ENCODE measurements at regions not wholly inside any gene's neighbourhood (a gene's known extent, or its start where the extent isn't known, plus 50 kb on each side); places are given as distances from the start of the nearest gene placed in this dataset.
"Not testable (repeated sequence)": the region's sequence is repeated elsewhere in the genome, so short reads cannot be mapped to it uniquely, and the experiment has no call there.

DNA sequence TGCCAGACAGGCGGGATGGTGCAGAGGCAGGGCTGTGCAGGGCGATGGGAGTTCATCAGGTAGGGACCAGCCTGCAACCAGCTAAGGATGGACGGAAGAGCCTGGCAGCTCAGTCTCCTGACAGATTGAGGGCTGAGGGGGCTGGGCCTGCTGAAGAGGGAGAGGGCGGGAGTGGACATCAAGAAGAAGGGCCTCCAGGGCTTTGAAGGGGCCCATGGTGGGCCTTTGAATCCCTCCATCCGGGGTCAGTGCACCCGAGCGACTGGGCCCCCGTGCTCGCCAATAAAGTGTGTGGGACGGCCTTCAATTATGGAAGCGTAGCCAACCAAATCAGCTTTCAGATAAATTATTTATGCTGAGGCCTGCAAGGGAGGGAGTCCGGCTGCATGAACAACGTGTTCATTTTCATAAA, 431.2 kb downstream of the RPS24 start:
- intact Hi-C loops (cut with micrococcal nuclease; ENCODE audit: unreplicated experiment), result no loop called here
- no peak overlapping the region for H3K4me3 Mint-ChIP-seq (ENCODE audit: low read depth, unreplicated experiment)
- DNase-seq, result no peak
- no TSS peak for BruUV-seq (replicated peaks)
- no peaks in the 10 kb centered on the region for H3K9me3 Mint-ChIP-seq (ENCODE audit: low read depth, unreplicated experiment)
- CTCF ChIA-PET, result interaction anchor here (0.6 kb wide), 1 partner anchor 113 kb away, joined by 3 read pairs; no protein-coding TSS in a partner anchor
- no peaks in the 10 kb centered on the region for H3K4me1 Mint-ChIP-seq (ENCODE audit: low read depth, unreplicated experiment)
- peaks cover 77% of the 10 kb centered on the region for H3K27me3 Mint-ChIP-seq (ENCODE audit: unreplicated experiment)
- TF ChIP-seq, protein P1, sequence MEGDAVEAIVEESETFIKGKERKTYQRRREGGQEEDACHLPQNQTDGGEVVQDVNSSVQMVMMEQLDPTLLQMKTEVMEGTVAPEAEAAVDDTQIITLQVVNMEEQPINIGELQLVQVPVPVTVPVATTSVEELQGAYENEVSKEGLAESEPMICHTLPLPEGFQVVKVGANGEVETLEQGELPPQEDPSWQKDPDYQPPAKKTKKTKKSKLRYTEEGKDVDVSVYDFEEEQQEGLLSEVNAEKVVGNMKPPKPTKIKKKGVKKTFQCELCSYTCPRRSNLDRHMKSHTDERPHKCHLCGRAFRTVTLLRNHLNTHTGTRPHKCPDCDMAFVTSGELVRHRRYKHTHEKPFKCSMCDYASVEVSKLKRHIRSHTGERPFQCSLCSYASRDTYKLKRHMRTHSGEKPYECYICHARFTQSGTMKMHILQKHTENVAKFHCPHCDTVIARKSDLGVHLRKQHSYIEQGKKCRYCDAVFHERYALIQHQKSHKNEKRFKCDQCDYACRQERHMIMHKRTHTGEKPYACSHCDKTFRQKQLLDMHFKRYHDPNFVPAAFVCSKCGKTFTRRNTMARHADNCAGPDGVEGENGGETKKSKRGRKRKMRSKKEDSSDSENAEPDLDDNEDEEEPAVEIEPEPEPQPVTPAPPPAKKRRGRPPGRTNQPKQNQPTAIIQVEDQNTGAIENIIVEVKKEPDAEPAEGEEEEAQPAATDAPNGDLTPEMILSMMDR (IDR thresholded peaks at IDR 0.05; ENCODE audit: unreplicated experiment), result no peak
- no peaks in the 10 kb centered on the region for H3K36me3 Mint-ChIP-seq (ENCODE audit: insufficient read depth, unreplicated experiment)
- H3K27ac Mint-ChIP-seq (ENCODE audit: unreplicated experiment), result no peak overlapping the region

DNA sequence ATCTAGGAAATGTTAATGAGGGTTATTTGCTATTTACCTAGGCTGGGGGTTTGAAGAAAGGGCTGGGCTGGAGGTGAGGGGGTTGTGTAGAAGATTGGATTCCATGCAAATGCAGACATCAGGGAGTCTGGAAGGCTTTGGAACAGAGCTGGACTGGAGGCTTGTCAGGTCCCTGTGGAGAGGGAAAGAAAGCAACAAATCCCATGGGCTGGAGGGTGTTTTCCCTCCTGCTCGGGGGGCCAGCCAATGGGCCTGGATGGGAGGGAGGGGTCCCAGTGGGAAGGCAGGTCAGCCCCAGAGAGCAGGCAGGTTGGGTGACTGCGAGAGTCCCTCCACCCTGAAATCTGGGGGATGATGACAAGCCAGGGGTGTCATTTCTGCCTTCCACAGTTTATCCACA, 431.8 kb downstream of the RPS24 start:
- intact Hi-C loops (cut with micrococcal nuclease; ENCODE audit: unreplicated experiment), result no loop called here
- H3K36me3 Mint-ChIP-seq (ENCODE audit: insufficient read depth, unreplicated experiment), result no peaks in the 10 kb centered on the region
- peaks cover 77% of the 10 kb centered on the region for H3K27me3 Mint-ChIP-seq (ENCODE audit: unreplicated experiment)
- no TSS peak for BruUV-seq (replicated peaks)
- no peak overlapping the region for H3K27ac Mint-ChIP-seq (ENCODE audit: unreplicated experiment)
- no peak overlapping the region for H3K4me3 Mint-ChIP-seq (ENCODE audit: low read depth, unreplicated experiment)
- H3K9me3 Mint-ChIP-seq (ENCODE audit: low read depth, unreplicated experiment), result no peaks in the 10 kb centered on the region
- no peak for DNase-seq
- H3K4me1 Mint-ChIP-seq (ENCODE audit: low read depth, unreplicated experiment), result no peaks in the 10 kb centered on the region
- TF ChIP-seq, protein P1 (IDR thresholded peaks at IDR 0.05; ENCODE audit: unreplicated experiment), result no peak
- CTCF ChIA-PET, result no interaction called here

DNA sequence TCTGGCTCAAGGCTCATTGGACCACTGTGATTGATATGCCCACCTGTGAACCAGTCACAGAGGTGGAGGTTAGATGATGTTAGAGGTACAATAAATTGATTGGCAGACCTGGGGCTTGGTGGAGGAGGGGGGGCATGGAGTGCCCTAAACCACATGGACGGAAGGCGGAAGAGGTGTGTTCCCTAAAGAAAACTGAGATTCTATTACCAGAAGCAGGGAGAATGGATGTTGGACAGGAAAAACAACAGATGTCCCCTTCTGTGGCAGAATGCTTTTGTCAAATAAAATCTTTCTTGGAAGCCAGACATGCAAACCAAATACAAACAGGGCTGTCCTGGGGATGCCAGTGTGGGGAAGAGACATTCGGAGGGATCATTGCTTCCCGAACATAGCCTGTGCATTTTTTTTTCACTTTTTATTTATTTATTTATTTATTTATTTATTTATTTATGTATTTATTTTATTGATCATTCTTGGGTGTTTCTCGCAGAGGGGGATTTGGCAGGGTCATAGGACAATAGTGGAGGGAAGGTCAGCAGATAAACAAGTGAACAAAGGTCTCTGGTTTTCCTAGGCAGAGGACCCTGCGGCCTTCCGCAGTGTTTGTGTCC, 433.9 kb downstream of the RPS24 start:
- Mint-ChIP-seq H3K4me3 (ENCODE audit: low read depth, unreplicated experiment) (no peak overlapping the region), H3K9me3 (ENCODE audit: low read depth, unreplicated experiment) (no peaks in the 10 kb centered on the region), H3K27me3 (ENCODE audit: unreplicated experiment) (peaks cover 77% of the 10 kb centered on the region), H3K36me3 (ENCODE audit: insufficient read depth, unreplicated experiment) (no peaks in the 10 kb centered on the region), H3K27ac (ENCODE audit: unreplicated experiment) (no peak overlapping the region), H3K4me1 (ENCODE audit: low read depth, unreplicated experiment) (no peaks in the 10 kb centered on the region)
- TF ChIP-seq, protein P1 (IDR thresholded peaks at IDR 0.05; ENCODE audit: unreplicated experiment), result no peak
- BruUV-seq (replicated peaks), result no TSS peak
- CTCF ChIA-PET, result no interaction called here
- intact Hi-C loops (cut with micrococcal nuclease; ENCODE audit: unreplicated experiment), result no loop called here
- DNase-seq, result no peak

DNA sequence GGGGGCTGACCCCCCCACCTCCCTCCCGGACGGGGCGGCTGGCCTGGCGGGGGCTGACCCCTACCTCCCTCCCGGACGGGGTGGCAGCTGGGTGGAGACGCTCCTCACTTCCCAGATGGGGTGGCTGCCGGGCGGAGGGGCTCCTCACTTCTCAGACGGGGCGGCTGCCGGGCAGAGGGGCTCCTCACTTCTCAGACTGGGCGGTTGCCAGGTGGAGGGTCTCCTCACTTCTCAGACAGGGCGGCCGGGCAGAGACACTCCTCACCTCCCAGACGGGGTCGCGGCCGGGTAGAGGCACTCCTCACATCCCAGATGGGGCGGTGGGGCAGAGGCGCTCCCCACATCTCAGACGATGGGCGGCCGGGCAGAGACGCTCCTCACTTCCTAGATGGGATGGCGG, 435.1 kb downstream of the RPS24 start:
- BruUV-seq (replicated peaks); H3K36me3 Mint-ChIP-seq (ENCODE audit: insufficient read depth, unreplicated experiment); H3K4me3 Mint-ChIP-seq (ENCODE audit: low read depth, unreplicated experiment); intact Hi-C loops (cut with micrococcal nuclease; ENCODE audit: unreplicated experiment); H3K27ac Mint-ChIP-seq (ENCODE audit: unreplicated experiment); DNase-seq; H3K9me3 Mint-ChIP-seq (ENCODE audit: low read depth, unreplicated experiment); H3K4me1 Mint-ChIP-seq (ENCODE audit: low read depth, unreplicated experiment): not testable (repeated sequence)
- CTCF ChIA-PET, result interaction anchor here (0.6 kb wide), 1 partner anchor 402 kb away, joined by 3 read pairs; no protein-coding TSS in a partner anchor
- H3K27me3 Mint-ChIP-seq (ENCODE audit: unreplicated experiment), result peaks cover 75% of the 10 kb centered on the region
